ENCODE measurements at regions not wholly inside any gene's neighbourhood (a gene's known extent, or its start where the extent isn't known, plus 50 kb on each side); places are given as distances from the start of the nearest gene placed in this dataset.
"Not testable (repeated sequence)": the region's sequence is repeated elsewhere in the genome, so short reads cannot be mapped to it uniquely, and the experiment has no call there.

DNA sequence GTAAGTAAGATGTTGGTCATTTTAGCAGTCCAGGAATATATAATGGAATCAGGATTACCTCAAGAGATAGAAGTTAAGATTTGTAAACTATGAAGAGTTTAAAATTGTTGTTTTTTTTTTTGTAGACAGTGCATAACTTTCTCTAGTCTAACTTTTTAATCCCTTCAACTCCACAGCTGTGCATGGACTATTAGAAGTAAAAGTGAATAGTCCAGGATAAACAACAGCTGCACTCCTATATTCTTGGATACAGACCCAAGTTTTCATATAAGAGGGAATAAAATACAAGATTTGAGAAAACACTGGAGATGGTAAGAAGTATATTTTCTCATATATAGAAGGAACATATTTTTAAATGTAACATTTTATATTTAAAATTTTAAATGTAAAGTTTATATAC, 1509.9 kb downstream of the SLITRK5 start:
- Histone ChIP-seq H3K4me1 (ENCODE audit: control insufficient read depth, insufficient read depth, low read length) (no peaks in the 10 kb centered on the region), H3K4me3 (ENCODE audit: low read depth, low read length) (no peak overlapping the region), H3K27ac (ENCODE audit: low read depth, low read length) (no peak overlapping the region), H3K36me3 (ENCODE audit: control insufficient read depth, insufficient read depth, low read length) (no peaks in the 10 kb centered on the region), H3K9me3 (ENCODE audit: control insufficient read depth, insufficient read depth, low read length) (peaks cover 2% of the 10 kb centered on the region), H3K27me3 (ENCODE audit: control insufficient read depth, insufficient read depth, low read length) (no peaks in the 10 kb centered on the region)
- DNase-seq (ENCODE audit: low read depth in 4 of 6, low spot score in 6 of 6), result no peak

DNA sequence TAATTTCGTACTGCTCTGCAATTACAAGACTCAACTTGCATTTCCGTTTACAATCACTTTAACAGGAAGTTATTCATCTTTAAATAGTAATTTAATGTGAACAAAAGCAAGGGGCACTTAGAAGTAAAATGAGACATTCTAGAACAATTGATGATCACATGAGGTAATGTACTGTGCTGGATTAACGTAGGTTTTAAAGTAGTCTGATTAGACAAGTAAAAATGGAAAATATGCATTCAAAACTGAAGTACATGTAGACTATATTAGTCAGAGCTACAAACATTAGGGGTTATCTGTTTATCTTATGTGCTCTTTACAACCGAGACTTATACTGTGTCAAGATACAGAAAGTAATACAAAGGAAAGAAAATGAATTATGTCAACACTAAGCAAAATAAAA, 1528.0 kb downstream of the SLITRK5 start:
- no peaks in the 10 kb centered on the region for H3K9me3 ChIP-seq (ENCODE audit: control insufficient read depth, insufficient read depth, low read length)
- H3K36me3 ChIP-seq (ENCODE audit: control insufficient read depth, insufficient read depth, low read length), result no peaks in the 10 kb centered on the region
- DNase-seq (ENCODE audit: low read depth in 4 of 6, low spot score in 6 of 6), result no peak
- H3K27me3 ChIP-seq (ENCODE audit: control insufficient read depth, insufficient read depth, low read length), result no peaks in the 10 kb centered on the region
- H3K4me1 ChIP-seq (ENCODE audit: control insufficient read depth, insufficient read depth, low read length), result no peaks in the 10 kb centered on the region
- no peak overlapping the region for H3K27ac ChIP-seq (ENCODE audit: low read depth, low read length)
- H3K4me3 ChIP-seq (ENCODE audit: low read depth, low read length), result no peak overlapping the region
- no CpG with 5 or more reads among the region's 4 CpGs for WGBS (ENCODE audit: insufficient coverage)

DNA sequence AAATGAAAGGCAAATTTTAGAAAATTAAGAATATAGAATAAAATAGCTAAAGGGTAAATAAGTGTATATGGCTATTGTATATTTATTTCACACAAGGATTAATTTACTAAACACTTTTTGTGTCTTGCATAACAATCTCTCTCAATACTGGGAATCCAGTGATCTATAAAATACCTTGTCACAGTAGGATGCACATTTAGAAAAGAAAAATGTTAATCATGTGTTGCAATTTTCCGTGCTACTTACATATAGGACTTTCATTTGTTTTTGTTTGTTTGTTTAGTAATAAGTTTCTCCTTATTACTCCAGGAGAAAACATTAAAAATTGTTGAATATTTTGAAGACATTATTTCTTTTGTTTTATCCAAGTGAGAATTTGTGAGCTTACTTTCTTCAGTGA, 1533.3 kb downstream of the SLITRK5 start:
- Histone ChIP-seq H3K4me1 (ENCODE audit: control insufficient read depth, insufficient read depth, low read length) (no peaks in the 10 kb centered on the region), H3K27me3 (ENCODE audit: control insufficient read depth, insufficient read depth, low read length) (no peaks in the 10 kb centered on the region), H3K4me3 (ENCODE audit: low read depth, low read length) (no peak overlapping the region), H3K36me3 (ENCODE audit: control insufficient read depth, insufficient read depth, low read length) (no peaks in the 10 kb centered on the region), H3K27ac (ENCODE audit: low read depth, low read length) (no peak overlapping the region), H3K9me3 (ENCODE audit: control insufficient read depth, insufficient read depth, low read length) (no peaks in the 10 kb centered on the region)
- no CpG with 5 or more reads among the region's 1 CpG for WGBS (ENCODE audit: insufficient coverage)
- DNase-seq (ENCODE audit: low read depth in 4 of 6, low spot score in 6 of 6), result no peak

DNA sequence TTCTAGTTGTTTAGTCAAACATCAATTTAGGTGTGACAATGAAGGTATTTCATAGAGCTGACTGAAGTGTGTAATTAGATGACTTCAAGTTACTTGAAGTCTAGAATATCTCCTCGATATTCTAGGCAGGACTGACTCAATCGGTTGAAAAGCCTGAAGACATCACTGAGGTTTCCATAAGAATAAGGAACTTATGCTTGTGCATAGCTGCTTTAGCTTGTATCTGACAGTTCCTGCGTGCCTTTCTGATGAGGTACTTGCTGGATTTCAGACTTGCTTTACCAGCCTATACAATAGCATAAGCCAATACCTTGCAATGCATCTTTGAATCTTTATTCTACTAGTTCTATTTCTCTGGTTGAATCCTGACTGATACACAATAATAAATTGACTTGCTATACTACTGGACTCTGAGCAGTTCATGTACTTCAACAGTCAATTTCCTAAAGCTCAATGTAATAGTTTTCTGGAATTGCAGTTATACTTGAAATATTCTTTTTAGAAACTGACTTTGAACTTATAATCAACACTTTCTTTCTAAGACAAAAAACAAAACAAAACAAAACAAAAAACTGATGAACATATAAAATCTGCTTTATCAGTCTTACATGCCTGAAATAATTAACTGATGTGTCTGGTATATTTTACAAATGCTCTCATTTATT, 1534.8 kb downstream of the SLITRK5 start:
- Histone ChIP-seq H3K36me3 (ENCODE audit: control insufficient read depth, insufficient read depth, low read length) (no peaks in the 10 kb centered on the region), H3K4me3 (ENCODE audit: low read depth, low read length) (no peak overlapping the region), H3K9me3 (ENCODE audit: control insufficient read depth, insufficient read depth, low read length) (no peaks in the 10 kb centered on the region), H3K27me3 (ENCODE audit: control insufficient read depth, insufficient read depth, low read length) (no peaks in the 10 kb centered on the region), H3K27ac (ENCODE audit: low read depth, low read length) (no peak overlapping the region), H3K4me1 (ENCODE audit: control insufficient read depth, insufficient read depth, low read length) (no peaks in the 10 kb centered on the region)
- 90% methylated on average over 2 of the region's 3 CpGs for WGBS (ENCODE audit: insufficient coverage)
- no peak for DNase-seq (ENCODE audit: low read depth in 4 of 6, low spot score in 6 of 6)

DNA sequence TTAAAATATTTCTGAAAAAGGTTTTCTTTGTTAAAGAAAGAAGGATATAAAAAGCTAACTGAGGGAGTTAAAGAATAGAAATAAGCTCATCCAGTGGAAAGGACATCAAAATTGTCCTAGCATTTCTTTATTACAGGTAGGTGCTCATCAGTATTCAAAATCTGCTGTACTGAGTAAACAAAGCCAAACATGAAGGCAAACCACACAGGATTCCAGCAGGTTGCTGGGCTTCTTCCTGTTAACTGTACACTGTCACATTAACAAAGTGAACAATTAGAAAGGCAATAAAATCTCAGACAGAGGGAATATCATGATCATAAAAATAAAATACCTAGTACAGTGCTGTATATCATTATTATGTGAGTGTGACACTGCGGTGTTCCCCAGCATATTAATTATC, 1541.0 kb downstream of the SLITRK5 start:
- no CpG with 5 or more reads among the region's 1 CpG for WGBS (ENCODE audit: insufficient coverage)
- DNase-seq (ENCODE audit: low read depth in 4 of 6, low spot score in 6 of 6), result peak in 1 of 6 donors; percentile 49
- Histone ChIP-seq H3K27me3 (ENCODE audit: control insufficient read depth, insufficient read depth, low read length) (no peaks in the 10 kb centered on the region), H3K9me3 (ENCODE audit: control insufficient read depth, insufficient read depth, low read length) (no peaks in the 10 kb centered on the region), H3K4me3 (ENCODE audit: low read depth, low read length) (no peak overlapping the region), H3K27ac (ENCODE audit: low read depth, low read length) (no peak overlapping the region), H3K36me3 (ENCODE audit: control insufficient read depth, insufficient read depth, low read length) (no peaks in the 10 kb centered on the region), H3K4me1 (ENCODE audit: control insufficient read depth, insufficient read depth, low read length) (no peaks in the 10 kb centered on the region)

DNA sequence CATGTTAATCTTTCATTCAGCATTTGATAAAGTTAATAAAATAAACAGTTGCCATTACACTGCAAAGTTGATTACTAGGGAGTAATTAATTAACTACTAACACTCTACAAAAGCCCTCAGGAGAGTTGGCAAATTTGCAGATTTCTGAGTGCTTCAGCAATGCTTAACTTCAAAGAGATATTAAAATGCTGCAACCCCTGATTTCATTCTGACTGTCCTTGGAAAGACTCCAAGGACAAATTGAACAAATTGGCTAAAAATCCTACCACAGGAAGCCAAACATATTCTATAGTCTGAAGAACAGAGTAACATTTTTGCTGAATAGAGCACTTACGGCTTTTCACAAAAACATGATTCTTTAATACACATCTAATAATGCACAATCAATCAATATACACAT, 1543.0 kb downstream of the SLITRK5 start:
- WGBS (ENCODE audit: insufficient coverage), result no CpG with 5 or more reads among the region's 1 CpG

DNA sequence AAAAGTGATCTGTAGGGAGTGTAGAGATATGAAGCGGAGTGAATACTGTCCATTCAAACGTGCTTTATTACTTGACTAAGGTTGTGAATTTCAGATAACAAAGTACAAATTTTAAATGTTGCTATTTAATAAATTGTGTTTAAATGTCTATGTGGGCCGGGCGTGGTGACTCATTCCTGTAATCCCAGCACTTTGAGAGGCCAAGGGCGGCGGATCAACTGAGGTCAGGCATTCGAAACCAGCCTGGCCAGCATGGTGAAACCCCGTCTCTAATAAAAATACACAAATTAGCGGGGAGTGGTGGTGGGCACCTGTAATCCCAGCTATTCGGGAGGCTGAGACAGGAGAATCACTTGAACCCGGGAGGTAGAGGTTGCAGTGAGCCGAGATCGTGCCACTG, 1544.1 kb downstream of the SLITRK5 start:
- H3K27me3 ChIP-seq (ENCODE audit: control insufficient read depth, insufficient read depth, low read length); H3K4me3 ChIP-seq (ENCODE audit: low read depth, low read length); H3K27ac ChIP-seq (ENCODE audit: low read depth, low read length); H3K36me3 ChIP-seq (ENCODE audit: control insufficient read depth, insufficient read depth, low read length); H3K9me3 ChIP-seq (ENCODE audit: control insufficient read depth, insufficient read depth, low read length); DNase-seq (ENCODE audit: low read depth in 4 of 6, low spot score in 6 of 6); H3K4me1 ChIP-seq (ENCODE audit: control insufficient read depth, insufficient read depth, low read length): not testable (repeated sequence)
- no CpG with 5 or more reads among the region's 13 CpGs for WGBS (ENCODE audit: insufficient coverage)

More for the DNA sequence above, 1543.0 kb downstream of the SLITRK5 start:
- Histone ChIP-seq H3K9me3 (ENCODE audit: control insufficient read depth, insufficient read depth, low read length) (no peaks in the 10 kb centered on the region), H3K27me3 (ENCODE audit: control insufficient read depth, insufficient read depth, low read length) (no peaks in the 10 kb centered on the region), H3K27ac (ENCODE audit: low read depth, low read length) (no peak overlapping the region), H3K4me1 (ENCODE audit: control insufficient read depth, insufficient read depth, low read length) (no peaks in the 10 kb centered on the region), H3K36me3 (ENCODE audit: control insufficient read depth, insufficient read depth, low read length) (no peaks in the 10 kb centered on the region), H3K4me3 (ENCODE audit: low read depth, low read length) (no peak overlapping the region)
- peak in 4 of 6 donors; percentile 15 to 86 (median 30) for DNase-seq (ENCODE audit: low read depth in 4 of 6, low spot score in 6 of 6)

DNA sequence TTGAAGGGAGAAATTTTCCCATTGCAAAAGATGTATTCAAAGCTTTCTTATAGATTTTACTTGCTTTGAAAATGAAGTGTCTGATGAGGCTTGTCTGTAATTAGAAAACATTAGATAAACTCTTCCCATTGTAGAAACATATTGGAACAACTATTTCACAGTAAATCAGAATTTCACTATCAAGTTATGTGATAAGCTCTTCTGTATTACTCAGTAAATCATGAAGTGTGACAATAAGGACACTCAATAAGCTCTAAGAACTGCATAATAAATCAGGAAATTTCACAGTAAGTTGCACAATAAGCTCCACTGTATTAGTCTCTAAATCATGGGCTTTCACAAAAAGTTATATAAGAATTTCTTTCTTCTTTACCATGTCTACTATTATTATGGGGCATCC, 1546.6 kb downstream of the SLITRK5 start:
- no peaks in the 10 kb centered on the region for H3K27me3 ChIP-seq (ENCODE audit: control insufficient read depth, insufficient read depth, low read length)
- DNase-seq (ENCODE audit: low read depth in 4 of 6, low spot score in 6 of 6), result peak in 2 of 6 donors; percentile 3 to 37
- peaks cover 4% of the 10 kb centered on the region for H3K9me3 ChIP-seq (ENCODE audit: control insufficient read depth, insufficient read depth, low read length)
- no peaks in the 10 kb centered on the region for H3K36me3 ChIP-seq (ENCODE audit: control insufficient read depth, insufficient read depth, low read length)
- H3K4me1 ChIP-seq (ENCODE audit: control insufficient read depth, insufficient read depth, low read length), result no peaks in the 10 kb centered on the region
- peak overlapping the region; percentile 25 for H3K27ac ChIP-seq (ENCODE audit: low read depth, low read length)
- H3K4me3 ChIP-seq (ENCODE audit: low read depth, low read length), result no peak overlapping the region

DNA sequence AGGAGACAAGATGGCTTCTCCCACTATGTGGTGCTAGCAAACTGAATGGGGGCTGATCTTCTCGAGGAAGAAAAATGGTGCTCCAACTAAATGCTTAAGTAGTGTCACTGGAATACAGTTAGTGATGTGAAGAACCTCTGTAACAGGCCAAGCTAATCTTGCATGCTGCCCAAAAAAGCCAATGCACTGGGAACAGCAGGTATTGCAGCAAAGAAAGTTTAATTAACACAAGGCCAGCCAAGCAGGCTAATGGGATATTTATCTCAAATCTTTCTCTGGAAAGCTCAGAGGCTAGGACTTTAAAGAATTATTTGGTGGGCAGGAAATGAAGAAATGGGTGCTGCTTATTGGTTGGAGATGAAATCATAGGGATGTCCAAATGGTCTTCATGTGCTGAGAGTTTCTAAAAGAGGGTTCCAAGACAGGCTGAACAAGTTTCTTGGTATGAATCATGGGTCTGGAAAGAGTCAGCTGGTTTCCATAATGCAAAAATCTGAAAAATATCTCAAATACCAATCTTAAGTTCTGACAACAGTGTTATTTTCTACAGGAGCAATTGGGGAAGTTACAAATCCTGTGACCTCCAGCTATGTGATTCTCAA, 1550.5 kb downstream of the SLITRK5 start:
- DNase-seq (ENCODE audit: low read depth in 4 of 6, low spot score in 6 of 6), result no peak
- H3K27me3 ChIP-seq (ENCODE audit: control insufficient read depth, insufficient read depth, low read length), result no peaks in the 10 kb centered on the region
- no peaks in the 10 kb centered on the region for H3K36me3 ChIP-seq (ENCODE audit: control insufficient read depth, insufficient read depth, low read length)
- no peaks in the 10 kb centered on the region for H3K4me1 ChIP-seq (ENCODE audit: control insufficient read depth, insufficient read depth, low read length)
- no peak overlapping the region for H3K4me3 ChIP-seq (ENCODE audit: low read depth, low read length)
- no peak overlapping the region for H3K27ac ChIP-seq (ENCODE audit: low read depth, low read length)
- peaks cover 4% of the 10 kb centered on the region for H3K9me3 ChIP-seq (ENCODE audit: control insufficient read depth, insufficient read depth, low read length)
- 55% methylated on average over 1 of the region's 1 CpG for WGBS (ENCODE audit: insufficient coverage)

DNA sequence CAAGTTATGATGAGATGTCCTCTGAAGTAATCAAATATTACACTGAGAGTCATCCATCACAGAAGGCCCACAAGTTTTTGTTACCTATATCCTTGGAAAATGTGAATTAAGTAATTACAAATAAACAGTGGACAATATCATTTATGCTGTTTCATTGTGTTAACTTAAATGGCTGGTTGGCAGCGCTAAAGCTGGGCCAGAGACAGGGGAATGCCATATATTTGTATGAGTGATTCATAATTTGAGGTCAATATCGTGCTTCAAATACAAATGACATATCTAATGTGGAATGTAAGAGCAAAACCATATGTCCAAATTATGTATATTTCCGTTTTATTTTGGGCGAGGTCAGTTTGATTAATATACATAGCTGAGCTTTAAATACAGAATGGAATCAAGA, 1556.2 kb downstream of the SLITRK5 start:
- Histone ChIP-seq H3K4me1 (ENCODE audit: control insufficient read depth, insufficient read depth, low read length) (no peaks in the 10 kb centered on the region), H3K36me3 (ENCODE audit: control insufficient read depth, insufficient read depth, low read length) (no peaks in the 10 kb centered on the region), H3K9me3 (ENCODE audit: control insufficient read depth, insufficient read depth, low read length) (peaks cover under 1% of the 10 kb centered on the region), H3K27ac (ENCODE audit: low read depth, low read length) (no peak overlapping the region), H3K4me3 (ENCODE audit: low read depth, low read length) (no peak overlapping the region), H3K27me3 (ENCODE audit: control insufficient read depth, insufficient read depth, low read length) (no peaks in the 10 kb centered on the region)
- no peak for DNase-seq (ENCODE audit: low read depth in 4 of 6, low spot score in 6 of 6)
- no CpG with 5 or more reads among the region's 4 CpGs for WGBS (ENCODE audit: insufficient coverage)

All from spinal cord (tissue), 9 donors.